ENCODE measurements at regions not wholly inside any gene's neighbourhood (a gene's known extent, or its start where the extent isn't known, plus 50 kb on each side); places are given as distances from the start of the nearest gene placed in this dataset.

DNA sequence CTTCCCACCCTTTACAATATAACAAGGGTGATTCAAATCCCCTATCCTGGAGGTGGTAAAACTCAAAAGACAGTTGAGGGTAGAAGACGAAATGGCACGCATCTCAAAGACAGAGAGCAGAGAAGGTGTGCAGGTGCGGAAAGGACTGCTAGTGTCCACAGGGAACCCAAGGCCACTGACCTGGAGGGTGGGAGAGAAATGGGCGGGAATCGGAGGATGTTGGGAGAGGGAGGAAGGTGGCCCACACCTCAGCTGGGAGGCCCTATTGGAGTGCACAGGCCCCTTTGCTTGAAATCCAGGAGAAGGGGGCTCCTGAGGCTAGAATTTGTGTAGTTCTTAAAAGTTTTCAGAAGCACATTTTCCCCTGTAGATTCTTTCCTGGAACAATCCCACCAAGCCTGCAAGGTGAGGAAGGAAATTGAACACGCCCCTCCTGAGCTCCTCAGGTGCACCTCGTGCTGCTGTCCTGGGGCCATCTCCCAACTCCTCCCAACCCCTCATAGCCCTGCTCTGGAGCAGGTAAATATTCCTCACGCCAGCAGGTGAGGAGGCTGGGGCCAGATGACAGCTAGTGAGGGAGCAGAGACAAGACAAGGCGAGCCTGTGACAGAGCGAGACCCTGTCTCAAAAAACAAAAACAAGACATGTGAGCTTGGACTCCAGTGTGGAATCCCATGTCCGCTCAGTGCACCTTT is 99.3 kb downstream of the MCFD2 start:
- TF ChIP-seq, protein P1, sequence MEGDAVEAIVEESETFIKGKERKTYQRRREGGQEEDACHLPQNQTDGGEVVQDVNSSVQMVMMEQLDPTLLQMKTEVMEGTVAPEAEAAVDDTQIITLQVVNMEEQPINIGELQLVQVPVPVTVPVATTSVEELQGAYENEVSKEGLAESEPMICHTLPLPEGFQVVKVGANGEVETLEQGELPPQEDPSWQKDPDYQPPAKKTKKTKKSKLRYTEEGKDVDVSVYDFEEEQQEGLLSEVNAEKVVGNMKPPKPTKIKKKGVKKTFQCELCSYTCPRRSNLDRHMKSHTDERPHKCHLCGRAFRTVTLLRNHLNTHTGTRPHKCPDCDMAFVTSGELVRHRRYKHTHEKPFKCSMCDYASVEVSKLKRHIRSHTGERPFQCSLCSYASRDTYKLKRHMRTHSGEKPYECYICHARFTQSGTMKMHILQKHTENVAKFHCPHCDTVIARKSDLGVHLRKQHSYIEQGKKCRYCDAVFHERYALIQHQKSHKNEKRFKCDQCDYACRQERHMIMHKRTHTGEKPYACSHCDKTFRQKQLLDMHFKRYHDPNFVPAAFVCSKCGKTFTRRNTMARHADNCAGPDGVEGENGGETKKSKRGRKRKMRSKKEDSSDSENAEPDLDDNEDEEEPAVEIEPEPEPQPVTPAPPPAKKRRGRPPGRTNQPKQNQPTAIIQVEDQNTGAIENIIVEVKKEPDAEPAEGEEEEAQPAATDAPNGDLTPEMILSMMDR (IDR thresholded peaks at IDR 0.05; ENCODE audit: extremely low read depth in 1 of 2, insufficient read depth in 1 of 2, low read depth in 1 of 2, low read length in 2 of 2), result no peak
- TF ChIP-seq EZH2 (IDR thresholded peaks at IDR 0.05; ENCODE audit: borderline replicate concordance, low read depth, low read length, severe bottlenecking) (no peak), POLR2AphosphoS5 (IDR thresholded peaks at IDR 0.05; ENCODE audit: insufficient read depth, low read depth, low read length) (no peak), MYC (IDR thresholded peaks at IDR 0.05; ENCODE audit: low read depth, low read length) (no peak), POLR2A (IDR thresholded peaks at IDR 0.05; ENCODE audit: low read depth, low read length) (no peak), FOS (IDR thresholded peaks at IDR 0.05; ENCODE audit: borderline replicate concordance, insufficient read depth, low read length) (no peak), GATA2 (IDR thresholded peaks at IDR 0.05; ENCODE audit: insufficient read depth, insufficient read length, low read depth, low read length) (no peak)
- TF ChIP-seq, protein P2, sequence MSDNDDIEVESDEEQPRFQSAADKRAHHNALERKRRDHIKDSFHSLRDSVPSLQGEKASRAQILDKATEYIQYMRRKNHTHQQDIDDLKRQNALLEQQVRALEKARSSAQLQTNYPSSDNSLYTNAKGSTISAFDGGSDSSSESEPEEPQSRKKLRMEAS (IDR thresholded peaks at IDR 0.05; ENCODE audit: insufficient read depth, insufficient read length), result no peak
